ENCODE measurements at regions not wholly inside any gene's neighbourhood (a gene's known extent, or its start where the extent isn't known, plus 50 kb on each side); places are given as distances from the start of the nearest gene placed in this dataset.

GRCh38 chr14:43877351-43877960 lies 629.6 kb downstream of the FSCB start:
- intact Hi-C loops (cut with micrococcal nuclease; ENCODE audit: unreplicated experiment), result no loop called here
- ChIA-PET CTCF (no interaction called here), POLR2A (no interaction called here)

More at GRCh38 chr14:43877351-43877960, 629.6 kb downstream of the FSCB start:
- H3K36me3 ChIP-seq (ENCODE audit: control insufficient read depth, insufficient read depth, low read length), result no peaks in the 10 kb centered on the region
- ATAC-seq, result no peak
- H3K4me3 ChIP-seq (ENCODE audit: low read depth in 2 of 2, low read length in 2 of 2), result no peak overlapping the region
- BruUV-seq (replicated peaks), result no TSS peak
- no peaks in the 10 kb centered on the region for H3K4me1 ChIP-seq (ENCODE audit: control insufficient read depth, insufficient read depth, low read length)
- no peak for DNase-seq (ENCODE audit: low read depth, low spot score)
- no peak overlapping the region for H3K27ac ChIP-seq (ENCODE audit: low read length)
- in situ Hi-C loops (cut with HindIII; ENCODE audit: low pct_unique_long_range_greater_than_20kb, low sequenced_read_pairs), result no loop called here
- H3K9me3 ChIP-seq (ENCODE audit: control insufficient read depth, insufficient read depth, low read depth, low read length), result no peaks in the 10 kb centered on the region
- no peaks in the 10 kb centered on the region for H3K27me3 ChIP-seq (ENCODE audit: control insufficient read depth, insufficient read depth, low read length)
- TF ChIP-seq SIN3A (IDR thresholded peaks at IDR 0.05; ENCODE audit: borderline replicate concordance, insufficient read depth, low read depth, low read length) (no peak), CTCF (IDR thresholded peaks at IDR 0.05) (no peak), TCF7L2 (IDR thresholded peaks at IDR 0.05; ENCODE audit: low read depth, low read length) (no peak), POLR2AphosphoS5 (IDR thresholded peaks at IDR 0.05; ENCODE audit: low read depth, low read length) (no peak), REST (IDR thresholded peaks at IDR 0.05; ENCODE audit: insufficient read depth in 1 of 2, low read depth in 2 of 2, low read length in 1 of 2) (no peak)

All from Panc1 (cell line).